Fibroblast of lung (primary cell): ENCODE measurements at regions not wholly inside any gene's neighbourhood (a gene's known extent, or its start where the extent isn't known, plus 50 kb on each side); places are given as distances from the start of the nearest gene placed in this dataset.
A peak's percentile ranks its signal among the peaks of the same experiment; 100 is the strongest.

ENCODE experiments used
- DNase-seq, 2 donors: peaks; one replicate each; pipeline versions ENCODE4 v3.0.0 to v3.0.0-alpha.2; 2010; ENCODE audit warnings: low read depth in 2 of 2
- H2AFZ ChIP-seq: 2 replicates; pipeline ENCODE4 v1.5.1; 2012; ENCODE audit warnings: low read length, control low read depth, inconsistent platforms
- H3K27ac ChIP-seq: 2 replicates; pipeline ENCODE4 v1.5.1; 2011; ENCODE audit warnings: low read length, control low read depth; ENCODE audit not compliant: insufficient read depth
- H3K27me3 ChIP-seq: 2 replicates; pipeline ENCODE4 v1.5.1; 2011; ENCODE audit warnings: mild to moderate bottlenecking, low read length; ENCODE audit not compliant: control insufficient read depth, insufficient read depth
- H3K36me3 ChIP-seq: 2 replicates; pipeline ENCODE4 v1.5.1; 2011; ENCODE audit warnings: low read length; ENCODE audit not compliant: control insufficient read depth, insufficient read depth
- H3K4me1 ChIP-seq: 2 replicates; pipeline ENCODE4 v1.5.1; 2011; ENCODE audit warnings: low read length; ENCODE audit not compliant: control insufficient read depth, insufficient read depth; ENCODE audit errors: extremely low read depth
- H3K4me2 ChIP-seq: 2 replicates; pipeline ENCODE4 v1.5.1; 2011; ENCODE audit warnings: low read length, control low read depth; ENCODE audit not compliant: insufficient read depth; ENCODE audit errors: extremely low read depth
- H3K4me3 ChIP-seq, 4 experiments: fragments of 200-600 bp in 1 of 4; sonication (generic) in 1 of 4; replicated peaks in 1 of 4; 2 replicates each; pipeline ENCODE4 v1.5.1; 2011 to 2016; ENCODE audit warnings: low read length in 4 of 4, low read depth in 3 of 4, mild to moderate bottlenecking in 3 of 4, control low read depth in 2 of 4, inconsistent platforms in 1 of 4, mixed read lengths in 1 of 4; ENCODE audit not compliant: insufficient read depth in 1 of 4; ENCODE audit errors: control extremely low read depth in 1 of 4
- H3K79me2 ChIP-seq: 2 replicates; pipeline ENCODE4 v1.5.1; 2012; ENCODE audit warnings: mild to moderate bottlenecking, low read length, inconsistent platforms; ENCODE audit not compliant: control insufficient read depth, insufficient read depth
- H3K9ac ChIP-seq: 2 replicates; pipeline ENCODE4 v1.5.1; 2011; ENCODE audit warnings: mild to moderate bottlenecking, low read length, control low read depth; ENCODE audit not compliant: insufficient read depth
- H3K9me3 ChIP-seq: 2 replicates; pipeline ENCODE4 v1.5.1; 2012; ENCODE audit warnings: low read depth, low read length; ENCODE audit not compliant: control insufficient read depth, insufficient read depth
- H4K20me1 ChIP-seq: 2 replicates; pipeline ENCODE4 v1.5.1; 2011; ENCODE audit warnings: low read length; ENCODE audit not compliant: control insufficient read depth, insufficient read depth; ENCODE audit errors: extremely low read depth
- EZH2 ChIP-seq: IDR thresholded peaks from 2 replicates; pipeline ENCODE4 v1.5.1; 2012; ENCODE audit warnings: low read length, control low read depth, mild to moderate bottlenecking; ENCODE audit errors: missing control alignments
- TF ChIP-seq, protein P1 (sequence below), 2 donors: IDR thresholded peaks in 1 of 2; conservative IDR thresholded peaks in 1 of 2; 1 replicate in 1 of 2; 2 replicates in 1 of 2; pipeline ENCODE4 v1.5.1; 2011 to 2012; ENCODE audit warnings: low read length in 2 of 2, control low read depth in 1 of 2, inconsistent platforms in 1 of 2, low read depth in 1 of 2, mild to moderate bottlenecking in 1 of 2

DNA sequence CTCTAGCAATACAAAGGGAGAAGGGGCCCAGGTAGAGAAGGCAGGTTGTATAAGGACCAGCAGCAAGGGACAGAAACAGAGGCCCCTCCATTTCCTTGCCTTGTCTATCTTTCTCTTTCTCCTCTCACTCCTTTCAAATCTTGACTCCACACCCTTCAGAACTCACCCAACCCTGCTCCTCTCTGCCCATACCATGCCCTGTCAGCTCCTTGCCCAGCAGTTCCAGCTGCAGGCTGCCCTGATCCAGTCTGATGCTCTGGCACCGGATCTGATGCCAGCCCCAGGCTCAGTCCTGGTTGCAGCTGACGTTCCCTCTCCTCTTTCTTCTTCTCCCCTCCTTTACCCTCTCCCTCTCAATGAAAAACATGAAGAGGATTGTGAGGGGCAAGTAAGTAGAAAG, 291.2 kb downstream of the FBXW7 start:
- Histone ChIP-seq H4K20me1 (no peaks in the 10 kb centered on the region), H3K9me3 (no peaks in the 10 kb centered on the region), H3K36me3 (no peaks in the 10 kb centered on the region), H3K4me1 (no peaks in the 10 kb centered on the region), H3K9ac (no peak overlapping the region), H3K27me3 (no peaks in the 10 kb centered on the region), H2AFZ (no peak overlapping the region), H3K4me3 (no peak overlapping the region), H3K79me2 (no peaks in the 10 kb centered on the region), H3K4me2 (no peak overlapping the region), H3K27ac (no peak overlapping the region)
- TF ChIP-seq, protein P1, sequence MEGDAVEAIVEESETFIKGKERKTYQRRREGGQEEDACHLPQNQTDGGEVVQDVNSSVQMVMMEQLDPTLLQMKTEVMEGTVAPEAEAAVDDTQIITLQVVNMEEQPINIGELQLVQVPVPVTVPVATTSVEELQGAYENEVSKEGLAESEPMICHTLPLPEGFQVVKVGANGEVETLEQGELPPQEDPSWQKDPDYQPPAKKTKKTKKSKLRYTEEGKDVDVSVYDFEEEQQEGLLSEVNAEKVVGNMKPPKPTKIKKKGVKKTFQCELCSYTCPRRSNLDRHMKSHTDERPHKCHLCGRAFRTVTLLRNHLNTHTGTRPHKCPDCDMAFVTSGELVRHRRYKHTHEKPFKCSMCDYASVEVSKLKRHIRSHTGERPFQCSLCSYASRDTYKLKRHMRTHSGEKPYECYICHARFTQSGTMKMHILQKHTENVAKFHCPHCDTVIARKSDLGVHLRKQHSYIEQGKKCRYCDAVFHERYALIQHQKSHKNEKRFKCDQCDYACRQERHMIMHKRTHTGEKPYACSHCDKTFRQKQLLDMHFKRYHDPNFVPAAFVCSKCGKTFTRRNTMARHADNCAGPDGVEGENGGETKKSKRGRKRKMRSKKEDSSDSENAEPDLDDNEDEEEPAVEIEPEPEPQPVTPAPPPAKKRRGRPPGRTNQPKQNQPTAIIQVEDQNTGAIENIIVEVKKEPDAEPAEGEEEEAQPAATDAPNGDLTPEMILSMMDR (conservative IDR thresholded peaks at IDR 0.05 in 1 of 2, IDR thresholded peaks at IDR 0.05 in 1 of 2; ENCODE audit: low read depth in 1 of 2, low read length in 2 of 2): no peak
- no peak for TF ChIP-seq EZH2
- no peak for DNase-seq

DNA sequence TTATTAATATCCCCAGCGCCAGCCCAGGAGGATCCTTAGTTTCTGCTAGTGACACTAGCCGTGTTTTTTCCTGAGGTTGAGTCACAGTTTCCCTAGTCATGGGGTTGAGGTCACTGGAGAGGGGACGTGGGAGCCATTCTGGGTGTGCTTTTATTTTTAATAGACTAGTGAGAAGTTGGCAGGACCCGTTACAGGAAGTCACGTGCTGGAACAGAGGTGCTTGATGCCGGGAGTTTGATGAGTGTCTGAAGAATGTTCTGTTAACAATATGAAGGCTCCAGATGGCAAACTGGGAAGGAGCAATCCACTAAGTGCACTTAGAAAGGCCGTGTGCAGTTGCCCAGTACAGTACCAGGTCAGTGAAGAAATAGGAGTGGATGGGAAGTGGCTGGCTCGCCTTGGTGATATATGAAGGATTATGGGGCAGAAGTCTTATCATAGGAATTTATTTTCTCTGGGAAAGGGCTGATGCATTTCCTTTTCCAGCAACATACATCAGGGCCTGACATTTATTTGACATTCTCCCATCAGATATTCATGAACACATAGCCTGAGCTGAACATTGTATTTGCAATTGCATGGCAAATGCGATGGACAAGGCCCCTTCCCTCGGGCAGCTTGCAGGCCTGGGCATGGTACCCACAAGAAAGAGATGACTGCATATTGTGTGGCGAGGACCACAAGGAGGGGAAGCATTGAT, 291.8 kb downstream of the FBXW7 start:
- no peak overlapping the region for H3K4me2 ChIP-seq
- no peaks in the 10 kb centered on the region for H3K9me3 ChIP-seq
- no peaks in the 10 kb centered on the region for H4K20me1 ChIP-seq
- peak overlapping the region; percentile 42 for H2AFZ ChIP-seq
- H3K4me1 ChIP-seq: no peaks in the 10 kb centered on the region
- TF ChIP-seq, protein P1 (conservative IDR thresholded peaks at IDR 0.05 in 1 of 2, IDR thresholded peaks at IDR 0.05 in 1 of 2; ENCODE audit: low read depth in 1 of 2, low read length in 2 of 2): no peak
- no peak for TF ChIP-seq EZH2
- H3K27me3 ChIP-seq: no peaks in the 10 kb centered on the region
- DNase-seq: peak; percentile 2 to 17
- no peaks in the 10 kb centered on the region for H3K36me3 ChIP-seq
- H3K27ac ChIP-seq: no peak overlapping the region
- no peak overlapping the region for H3K4me3 ChIP-seq
- no peak overlapping the region for H3K9ac ChIP-seq
- no peaks in the 10 kb centered on the region for H3K79me2 ChIP-seq

DNA sequence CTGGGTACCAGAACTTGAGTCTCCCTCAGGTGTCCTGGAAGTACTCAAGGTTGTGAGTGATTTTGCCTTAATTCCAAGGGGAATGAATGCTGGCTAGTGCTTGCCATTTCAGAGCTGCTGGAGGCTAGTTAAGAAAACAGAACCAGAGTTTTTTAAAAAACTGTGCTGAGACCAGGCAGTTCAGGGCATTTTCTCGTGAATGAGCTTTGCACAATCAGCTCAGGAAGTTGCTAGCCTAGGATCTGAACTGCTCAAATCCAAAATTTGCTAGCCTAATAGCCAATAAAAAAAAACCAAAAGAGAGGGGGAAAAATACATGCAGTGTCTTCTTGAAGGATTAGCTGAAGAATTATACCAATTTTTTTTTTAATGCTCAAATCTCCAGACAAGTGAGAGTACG, 292.7 kb downstream of the FBXW7 start:
- H3K4me1 ChIP-seq: no peaks in the 10 kb centered on the region
- no peaks in the 10 kb centered on the region for H3K79me2 ChIP-seq
- H3K27ac ChIP-seq: no peak overlapping the region
- H2AFZ ChIP-seq: no peak overlapping the region
- no peaks in the 10 kb centered on the region for H3K27me3 ChIP-seq
- H3K4me2 ChIP-seq: no peak overlapping the region
- no peaks in the 10 kb centered on the region for H4K20me1 ChIP-seq
- DNase-seq: no peak
- H3K36me3 ChIP-seq: no peaks in the 10 kb centered on the region
- H3K9me3 ChIP-seq: no peaks in the 10 kb centered on the region
- no peak overlapping the region for H3K9ac ChIP-seq
- no peak for TF ChIP-seq EZH2
- TF ChIP-seq, protein P1 (conservative IDR thresholded peaks at IDR 0.05 in 1 of 2, IDR thresholded peaks at IDR 0.05 in 1 of 2; ENCODE audit: low read depth in 1 of 2, low read length in 2 of 2): no peak
- no peak overlapping the region for H3K4me3 ChIP-seq
